ENCODE measurements at regions not wholly inside any gene's neighbourhood (a gene's known extent, or its start where the extent isn't known, plus 50 kb on each side); places are given as distances from the start of the nearest gene placed in this dataset.
"Not testable (repeated sequence)": the region's sequence is repeated elsewhere in the genome, so short reads cannot be mapped to it uniquely, and the experiment has no call there.

DNA sequence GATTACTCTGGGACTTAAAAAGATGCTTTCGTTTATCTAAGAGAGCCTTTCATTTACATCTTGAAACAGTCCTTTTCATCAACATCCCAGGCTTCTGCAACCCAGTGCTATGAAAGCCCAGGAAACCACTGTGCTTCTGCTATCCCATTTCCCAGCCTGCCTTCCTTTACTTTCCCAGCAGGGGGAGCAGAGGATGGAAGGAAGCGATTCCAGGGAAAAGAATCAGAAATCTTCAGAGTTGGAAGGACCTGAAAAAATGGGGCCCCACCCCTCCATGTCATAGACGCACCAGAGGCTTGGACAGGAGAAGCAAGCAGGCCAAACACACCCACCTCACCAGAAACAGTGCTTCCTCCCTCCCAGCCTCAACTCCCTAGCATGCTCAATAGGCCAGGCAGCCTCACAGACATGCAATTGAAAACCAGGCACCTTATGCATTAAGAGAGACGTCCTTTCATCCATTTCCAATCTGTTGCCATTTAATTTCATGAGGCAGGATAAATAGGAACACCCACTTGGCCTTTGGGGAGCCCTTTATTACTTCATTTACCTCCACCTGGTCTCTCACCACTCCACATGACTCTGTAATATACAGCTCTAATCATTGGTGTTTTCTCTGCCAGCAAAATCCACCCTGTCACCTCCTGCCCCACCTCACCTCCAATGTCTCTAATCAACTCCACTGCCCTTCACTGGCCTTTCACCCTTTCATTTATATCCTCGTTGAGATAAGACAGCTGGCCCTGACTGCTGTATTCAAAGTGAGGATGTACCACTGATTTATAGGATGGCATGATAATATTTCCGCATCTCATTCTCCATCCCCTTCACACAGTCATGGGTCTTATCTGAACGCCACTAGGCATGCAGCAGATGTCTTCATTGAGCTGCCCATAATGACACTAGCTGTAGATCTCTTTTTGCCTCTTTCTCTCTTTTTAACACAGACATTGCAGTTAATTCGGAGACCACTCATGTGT, 583.9 kb downstream of the NTRK3 start:
- DNase-seq = no peak

DNA sequence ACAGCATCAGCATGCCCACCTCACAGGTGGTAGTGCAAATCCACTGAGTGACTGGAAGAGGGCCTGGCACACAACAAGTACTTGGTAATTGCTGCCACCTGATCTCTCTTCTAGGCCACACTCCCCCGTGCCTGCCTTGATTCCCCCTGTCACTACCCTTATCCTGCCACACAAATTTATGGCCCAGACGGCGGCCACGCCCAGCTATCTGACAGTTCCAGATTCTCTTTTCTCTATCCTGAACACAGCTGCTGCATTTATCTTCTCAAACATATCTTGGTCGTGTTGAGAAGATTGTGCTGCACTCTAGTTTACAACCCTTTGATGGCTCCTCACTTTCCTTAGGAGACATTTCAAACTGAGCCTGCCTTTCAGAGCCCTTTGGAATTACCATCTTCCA, 585.2 kb downstream of the NTRK3 start:
- DNase-seq = no peak

DNA sequence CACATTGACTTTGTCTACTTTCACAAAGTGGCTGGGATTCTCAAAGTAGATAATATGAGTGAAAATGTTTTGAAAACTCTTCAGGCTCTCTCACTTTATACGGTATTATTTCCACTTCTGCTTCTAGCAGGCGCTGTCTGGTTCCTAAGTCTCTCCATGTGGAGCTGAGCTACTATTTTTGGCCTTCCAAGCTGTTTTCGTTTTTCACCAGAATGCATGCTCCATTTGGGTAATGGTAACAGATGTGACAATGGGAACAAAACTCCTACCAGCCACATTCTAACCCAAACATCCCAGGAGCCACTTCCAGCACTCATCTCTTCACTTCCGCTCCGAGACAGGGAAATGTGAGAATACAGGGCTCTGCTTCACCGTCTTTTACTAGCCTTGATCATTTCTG, 586.7 kb downstream of the NTRK3 start:
- no peak for DNase-seq

DNA sequence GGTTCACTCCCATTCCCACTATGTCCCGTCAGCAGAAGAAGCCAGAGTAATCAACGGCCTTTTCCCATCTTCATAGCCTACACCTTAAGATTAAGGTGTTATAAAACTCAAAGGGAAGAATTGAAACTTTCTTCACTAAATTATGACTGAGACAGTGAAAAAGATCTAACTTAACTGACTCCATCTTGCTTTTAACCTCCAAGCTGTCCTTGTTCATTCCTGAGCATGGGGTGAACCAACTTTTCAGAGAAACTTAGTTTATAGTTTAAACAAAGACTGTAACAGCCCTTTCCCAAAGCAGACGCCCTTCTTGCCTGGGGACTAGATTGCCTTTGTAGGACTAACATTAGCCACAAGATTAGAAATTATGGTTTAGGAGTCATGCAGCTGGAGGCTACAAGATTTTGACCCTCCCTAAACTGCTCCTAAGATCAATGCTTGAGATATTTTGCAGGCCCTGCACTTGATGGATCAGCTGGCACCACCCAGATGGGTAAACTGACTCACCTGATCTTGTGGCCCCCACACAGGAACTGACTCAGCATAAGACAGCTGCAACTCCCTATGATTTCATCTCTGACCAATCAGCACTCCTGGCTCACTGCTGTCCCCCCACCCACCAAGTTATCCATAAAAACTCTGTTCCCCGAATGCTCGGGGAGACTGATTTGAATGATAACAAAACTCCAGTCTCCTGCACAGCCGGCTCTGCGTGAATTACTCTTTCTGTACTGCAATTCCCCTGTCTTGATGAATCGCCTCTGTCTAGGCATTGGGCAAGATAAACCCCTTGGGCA, 587.6 kb downstream of the NTRK3 start:
- DNase-seq = not testable (repeated sequence)

DNA sequence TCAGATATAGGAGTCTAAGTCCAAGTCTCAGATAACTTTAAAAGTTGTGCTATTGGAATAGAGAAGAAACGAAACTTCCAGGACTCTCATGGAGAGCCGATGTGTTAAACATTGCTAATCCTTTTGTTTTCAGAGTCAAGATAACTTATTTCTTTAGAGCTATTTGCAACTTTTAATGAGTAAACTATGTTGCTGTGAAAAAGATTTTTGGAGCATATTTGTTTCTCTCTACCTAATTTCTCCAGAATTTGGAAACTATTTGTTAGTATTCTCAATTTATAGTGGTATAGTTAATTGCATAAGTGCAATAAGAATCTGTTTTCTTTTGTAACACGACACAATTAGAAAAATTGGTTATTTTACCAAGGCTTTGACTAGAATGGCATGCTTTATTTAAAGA, 588.9 kb downstream of the NTRK3 start:
- DNase-seq = no peak

DNA sequence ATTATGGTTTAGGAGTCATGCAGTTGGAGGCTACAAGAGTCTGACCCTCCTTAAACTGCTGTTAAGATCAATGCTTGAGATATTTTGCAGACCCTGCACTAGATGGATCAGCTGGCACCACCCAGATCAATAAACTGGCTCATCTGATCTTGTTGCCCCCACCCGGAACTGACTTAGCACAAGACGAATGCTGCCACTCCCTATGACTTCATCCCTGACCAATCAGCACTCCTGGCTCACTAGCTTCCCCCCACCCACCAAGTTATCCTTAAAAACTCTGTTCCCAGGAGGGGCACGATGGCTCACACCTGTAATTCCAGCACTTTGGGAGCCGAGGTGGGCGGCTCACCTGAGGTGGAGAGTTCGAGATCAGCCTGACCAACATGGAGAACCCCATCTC, 594.0 kb downstream of the NTRK3 start:
- no peak for DNase-seq

DNA sequence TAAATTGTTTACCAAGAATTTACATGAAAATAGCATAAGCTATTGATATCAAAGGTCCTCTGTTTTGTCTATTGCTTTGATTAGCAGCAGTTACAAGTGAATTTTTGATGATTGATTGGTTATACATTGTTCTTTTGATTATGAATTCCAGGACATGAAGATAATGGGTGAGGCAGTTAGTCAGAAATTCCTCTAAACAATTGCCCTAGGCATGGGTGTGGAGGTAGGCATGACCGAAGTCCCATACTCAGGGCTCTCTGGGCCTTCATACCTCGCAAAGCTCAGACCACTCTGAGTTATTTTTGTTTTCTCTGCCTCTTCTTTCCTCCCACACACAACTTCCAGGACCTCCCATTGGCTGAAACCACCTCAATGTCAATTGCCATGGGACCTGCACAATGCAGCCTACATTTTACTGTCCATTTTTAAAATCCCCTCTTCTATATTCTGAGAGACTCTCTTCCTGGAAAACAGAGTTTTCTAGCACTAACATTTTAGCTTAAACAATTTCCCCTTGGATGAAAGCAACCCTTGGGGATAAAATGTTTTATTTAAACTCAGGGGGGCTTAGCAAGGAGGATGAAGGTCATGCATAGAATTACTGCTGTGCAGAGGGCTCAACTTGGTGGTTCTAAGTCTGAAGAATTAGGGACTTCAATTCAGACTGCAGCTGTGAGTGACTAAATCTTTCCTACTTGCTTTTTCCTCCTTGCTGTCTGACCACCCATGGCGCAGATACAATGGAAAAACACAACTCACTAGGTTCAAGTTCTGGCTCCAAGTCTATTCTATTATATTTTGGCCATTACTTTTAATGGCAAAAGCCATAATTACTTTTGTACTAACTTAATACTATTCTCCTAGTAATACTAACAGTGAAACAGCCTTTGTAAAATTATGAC, 594.8 kb downstream of the NTRK3 start:
- DNase-seq = no peak

DNA sequence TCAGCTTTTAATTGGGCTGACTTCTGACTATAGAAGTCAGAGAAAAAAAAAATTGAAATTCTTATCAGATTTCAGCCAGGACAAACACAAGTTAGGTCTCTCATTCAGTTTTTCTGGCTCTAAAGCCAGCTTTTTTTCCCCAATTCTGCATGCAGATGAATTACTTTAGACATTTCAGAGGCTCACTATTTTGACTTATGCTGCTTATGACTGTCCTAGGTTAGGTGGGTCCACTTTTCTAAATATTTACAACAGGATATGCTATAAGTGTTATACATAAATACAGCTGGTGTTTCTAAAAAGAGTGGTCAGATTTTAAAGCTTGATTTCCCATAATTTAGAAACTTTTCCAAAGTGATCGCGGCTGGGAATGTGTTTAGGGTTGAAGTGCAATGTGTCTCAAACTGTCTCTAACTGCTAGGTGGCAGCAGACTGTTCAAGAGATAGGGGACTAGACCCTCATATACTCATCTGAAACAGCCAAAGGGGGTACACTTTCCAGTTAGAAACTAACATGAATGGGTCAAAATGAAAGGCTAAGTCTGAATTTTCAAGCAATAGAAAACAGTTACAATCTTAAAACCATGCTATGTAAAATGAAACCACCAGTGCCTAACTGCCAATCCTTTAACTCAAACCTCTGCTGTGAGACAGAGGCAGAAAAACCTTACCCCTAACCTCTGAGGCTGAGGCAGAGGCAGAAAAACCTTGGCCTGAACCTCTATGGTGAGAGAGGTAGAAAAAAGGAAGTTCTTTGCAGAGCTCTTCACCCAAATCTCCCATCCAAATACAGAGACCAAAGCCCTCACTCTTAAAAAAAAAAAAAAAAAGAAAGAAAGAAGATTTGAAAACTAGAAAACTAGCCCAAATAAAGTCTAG, 596.0 kb downstream of the NTRK3 start:
- no peak for DNase-seq

DNA sequence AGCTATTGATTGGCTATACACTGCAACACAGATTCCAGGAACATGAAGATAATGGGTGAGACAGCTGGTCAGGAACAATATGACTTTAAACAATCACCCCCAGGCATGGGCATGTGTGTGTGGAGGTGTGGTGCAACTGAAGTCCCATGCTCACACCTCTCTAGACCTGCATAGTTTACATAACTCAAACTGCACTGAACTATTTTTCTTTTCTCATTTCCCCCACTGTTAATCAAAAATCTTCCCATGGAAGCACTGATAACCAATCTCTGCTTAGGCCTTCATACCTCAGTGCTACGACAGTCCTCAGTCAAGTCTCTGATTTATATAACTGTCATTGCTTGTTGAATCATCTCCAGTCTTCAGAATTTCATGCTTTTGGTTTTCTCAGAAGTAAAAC, 600.2 kb downstream of the NTRK3 start:
- DNase-seq = no peak

DNA sequence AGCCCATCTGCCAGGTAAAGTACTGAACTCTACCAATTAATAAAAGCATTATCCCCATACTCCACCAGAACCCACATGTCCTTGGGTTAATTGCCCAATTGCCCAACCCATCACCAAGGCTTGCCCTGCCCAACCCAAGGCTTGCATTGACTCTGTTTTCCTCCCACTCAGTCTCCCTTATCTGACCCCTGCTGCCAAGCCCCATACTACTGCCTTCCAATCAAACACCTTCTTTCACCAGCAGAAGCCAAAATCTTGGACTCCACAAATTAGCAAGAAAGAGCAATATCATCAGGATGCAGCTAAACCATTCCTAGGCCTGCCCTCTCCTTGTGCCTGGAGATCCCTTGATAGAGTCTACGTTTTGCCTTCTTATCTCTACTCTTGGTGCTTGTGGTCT, 602.9 kb downstream of the NTRK3 start:
- DNase-seq = no peak

DNA sequence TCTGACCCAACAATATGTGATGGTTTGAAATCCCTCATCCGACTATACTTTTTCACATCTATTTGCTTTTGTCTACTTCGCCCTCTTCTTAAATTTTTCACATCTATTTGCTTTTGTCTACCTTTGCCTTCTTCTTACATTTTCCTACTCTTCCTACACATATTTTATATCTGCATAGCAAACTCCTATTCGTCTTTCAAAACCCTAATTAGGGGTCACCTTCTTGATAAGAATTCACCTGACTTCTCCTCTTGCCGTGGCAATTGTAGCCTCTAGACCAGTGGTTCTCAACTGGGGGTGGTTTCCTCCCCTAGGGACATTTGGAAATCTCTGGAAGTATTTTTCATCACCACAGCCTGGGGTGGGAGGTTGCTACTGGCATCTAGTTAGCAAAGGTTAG, 607.4 kb downstream of the NTRK3 start:
- no peak for DNase-seq

DNA sequence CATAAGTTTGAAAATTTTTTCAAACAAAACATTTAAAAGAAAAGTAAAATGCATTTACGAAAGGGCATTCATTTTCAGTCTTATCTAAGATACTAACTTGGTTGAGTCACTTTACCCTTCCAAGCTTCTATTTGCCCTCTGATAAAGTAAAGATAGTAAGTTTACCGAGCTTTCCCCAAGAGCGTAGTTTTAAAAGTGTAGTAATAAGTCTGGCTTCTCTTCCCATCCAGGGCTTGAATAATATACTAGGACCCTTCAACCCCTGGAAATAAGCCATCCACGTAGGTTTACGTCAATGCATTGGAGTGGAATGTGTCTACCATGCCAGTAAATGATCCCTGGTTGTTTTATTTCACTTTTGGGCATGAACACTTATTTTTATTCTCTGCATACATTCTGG, 608.3 kb downstream of the NTRK3 start:
- DNase-seq = no peak

DNA sequence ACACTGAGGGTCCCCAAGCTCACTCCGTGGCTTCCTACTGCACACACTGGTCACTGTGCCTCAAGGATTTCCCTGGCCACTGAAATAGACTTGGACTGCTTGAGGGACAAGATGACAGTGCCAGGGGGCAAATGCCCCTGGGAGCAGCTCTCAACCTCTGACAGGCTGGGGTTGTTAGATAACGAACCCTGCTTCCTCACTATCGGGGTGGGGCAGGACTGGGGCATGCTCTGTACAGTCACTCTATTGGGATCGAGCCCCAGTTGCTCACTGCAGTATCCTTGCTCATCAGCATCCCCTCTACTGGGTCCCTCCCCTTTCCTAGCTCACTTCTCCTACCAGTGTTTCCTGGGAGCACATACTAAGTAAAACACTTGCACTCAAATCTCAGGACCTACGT, 610.8 kb downstream of the NTRK3 start:
- no peak for DNase-seq

DNA sequence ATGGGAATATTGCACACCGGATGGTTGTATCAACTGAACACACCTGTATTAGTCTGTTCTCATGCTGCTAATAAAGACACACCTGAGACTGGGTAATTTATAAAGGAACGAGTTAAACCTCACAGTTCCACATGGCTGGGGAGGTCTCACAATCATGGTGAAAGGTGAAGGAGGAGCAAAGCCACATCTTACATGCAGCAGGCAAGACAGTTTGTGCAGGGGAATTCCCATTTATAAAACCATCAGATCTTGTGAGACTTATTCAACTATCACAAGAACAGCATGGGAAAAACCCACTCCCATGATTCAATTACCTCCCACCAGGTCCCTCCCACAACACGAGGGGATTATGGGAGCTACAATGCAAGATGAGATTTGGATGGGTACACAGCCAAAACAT, 613.5 kb downstream of the NTRK3 start:
- peak; percentile 7 for DNase-seq

DNA sequence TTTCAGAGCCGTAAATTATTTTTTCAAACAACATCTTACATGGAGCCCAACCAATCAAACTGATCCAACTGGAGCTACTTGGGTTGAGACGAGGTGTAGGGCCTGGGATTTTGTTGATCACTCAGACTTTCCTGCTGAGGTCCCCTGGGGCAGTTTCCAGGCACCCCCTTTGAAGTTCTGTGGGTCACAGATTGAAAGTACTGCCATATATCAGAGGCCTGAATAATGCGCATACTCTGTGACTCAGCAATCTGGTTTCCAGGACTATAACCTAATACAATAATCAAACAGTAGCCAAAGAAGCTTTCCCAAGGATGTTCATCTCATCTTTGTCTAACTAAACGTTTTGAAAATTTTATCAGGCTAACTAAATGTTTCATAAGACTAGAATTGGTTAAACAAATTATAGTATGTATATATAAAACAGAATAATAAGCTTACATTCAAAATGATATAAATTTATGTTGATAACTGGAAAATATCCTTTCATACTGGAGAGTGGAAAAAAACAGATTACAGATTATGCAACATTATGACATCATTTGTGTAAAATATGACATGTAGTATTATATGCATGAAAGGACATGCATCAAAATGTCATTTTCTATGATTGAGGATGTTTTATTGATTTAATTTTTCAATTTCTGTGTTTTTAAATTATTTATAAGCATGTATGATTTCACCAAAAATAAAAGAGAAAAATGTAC, 617.1 kb downstream of the NTRK3 start:
- no peak for DNase-seq

DNA sequence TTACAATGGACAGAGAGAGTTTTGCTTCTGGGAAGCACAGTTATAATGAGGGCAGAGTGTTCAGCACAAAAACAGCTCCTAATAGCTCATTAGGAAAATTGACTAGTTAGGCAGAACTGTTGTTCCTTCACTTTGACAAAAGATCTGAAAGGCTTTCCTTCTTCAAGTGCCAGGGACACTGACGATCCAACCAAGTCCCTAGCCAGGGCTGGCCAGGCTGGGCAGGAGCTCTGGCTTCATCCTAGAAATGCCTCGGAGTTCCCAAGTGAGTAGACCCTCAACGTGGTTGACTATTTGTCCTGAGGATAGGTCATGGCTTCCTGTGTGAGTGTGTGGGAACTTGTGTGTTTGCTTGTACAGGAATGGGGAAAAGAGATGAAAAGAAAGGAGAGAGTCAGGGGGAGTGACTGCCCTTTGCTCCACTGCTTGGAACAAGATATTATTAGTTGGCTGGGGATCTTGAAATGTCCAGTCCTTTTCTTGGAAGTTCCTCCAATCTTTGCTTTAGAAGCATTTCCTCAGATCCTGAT, 617.9 kb downstream of the NTRK3 start:
- DNase-seq = no peak

DNA sequence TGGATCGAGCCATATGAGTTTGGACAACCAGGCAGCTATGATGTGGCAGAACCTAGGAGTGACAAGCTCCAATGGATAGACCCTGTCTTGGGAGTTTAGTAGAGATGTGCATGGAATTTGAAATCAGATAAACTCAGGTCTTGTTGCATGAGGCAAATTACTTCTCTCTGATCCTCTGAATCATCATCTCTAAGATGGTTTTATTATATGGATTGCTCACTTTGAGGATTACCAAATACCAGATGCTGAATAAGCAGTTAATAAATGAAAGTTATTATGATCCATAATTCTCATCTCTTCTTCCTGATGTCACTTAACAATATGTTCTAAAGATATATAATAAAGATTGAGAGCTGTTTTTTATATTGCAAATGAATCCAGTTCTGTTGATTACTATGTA, 622.2 kb downstream of the NTRK3 start:
- no peak for DNase-seq

DNA sequence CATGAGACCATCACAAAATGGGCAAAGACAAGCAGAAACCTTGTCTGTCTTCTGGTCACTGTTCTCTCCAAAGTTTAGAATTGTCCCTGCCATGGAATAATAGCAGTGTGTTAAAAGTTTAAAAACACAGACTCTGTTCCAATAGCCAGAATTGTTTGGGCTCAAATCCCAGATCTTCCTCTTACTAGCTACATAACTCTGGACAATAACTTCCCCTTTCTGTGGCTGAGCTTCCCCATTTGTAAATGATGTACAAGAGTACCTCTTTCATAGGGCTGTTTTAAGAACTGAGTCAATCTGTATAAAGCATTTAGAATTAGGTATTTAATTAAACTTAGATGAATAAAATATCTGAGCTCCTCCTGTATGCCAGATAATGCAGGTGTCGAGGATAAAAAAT, 623.0 kb downstream of the NTRK3 start:
- DNase-seq = no peak

DNA sequence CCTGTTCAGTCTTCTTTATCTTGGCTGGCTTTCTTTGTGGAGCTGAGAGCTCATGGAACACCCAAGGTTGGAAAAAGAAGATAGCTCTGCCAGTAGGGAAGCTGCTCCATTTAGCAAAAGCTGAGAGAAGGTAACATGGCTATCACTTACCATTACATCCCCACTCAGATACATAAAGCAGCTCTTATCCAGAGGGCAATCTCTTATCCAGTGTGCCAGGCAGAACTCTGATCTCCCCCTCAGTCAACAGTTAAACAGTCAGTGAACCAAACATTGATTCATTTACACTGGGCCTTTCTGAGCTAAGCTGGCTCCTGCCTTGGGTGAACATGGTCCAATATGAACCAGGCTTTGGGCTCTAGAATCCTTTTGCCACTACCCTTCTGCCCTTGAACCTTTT, 624.2 kb downstream of the NTRK3 start:
- DNase-seq = no peak

DNA sequence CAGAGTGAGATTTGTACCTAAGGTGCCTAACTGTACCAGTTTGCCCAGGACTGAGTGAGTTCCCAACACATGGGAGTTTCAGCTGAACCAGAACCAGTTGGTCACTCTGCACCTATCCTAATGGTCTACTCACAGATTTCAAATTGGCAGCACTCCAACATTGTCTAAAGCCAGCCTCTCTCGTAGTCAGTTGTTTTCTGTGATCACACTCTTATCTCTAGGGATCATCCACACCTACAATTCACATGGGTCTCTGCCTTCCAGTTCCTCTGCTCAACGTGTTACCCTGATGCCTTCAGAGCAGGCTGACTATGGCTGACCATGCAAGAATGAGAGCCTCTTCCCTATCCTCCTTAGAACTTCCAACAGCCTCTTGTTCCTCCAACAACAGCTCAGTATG, 624.8 kb downstream of the NTRK3 start:
- DNase-seq = no peak

DNA sequence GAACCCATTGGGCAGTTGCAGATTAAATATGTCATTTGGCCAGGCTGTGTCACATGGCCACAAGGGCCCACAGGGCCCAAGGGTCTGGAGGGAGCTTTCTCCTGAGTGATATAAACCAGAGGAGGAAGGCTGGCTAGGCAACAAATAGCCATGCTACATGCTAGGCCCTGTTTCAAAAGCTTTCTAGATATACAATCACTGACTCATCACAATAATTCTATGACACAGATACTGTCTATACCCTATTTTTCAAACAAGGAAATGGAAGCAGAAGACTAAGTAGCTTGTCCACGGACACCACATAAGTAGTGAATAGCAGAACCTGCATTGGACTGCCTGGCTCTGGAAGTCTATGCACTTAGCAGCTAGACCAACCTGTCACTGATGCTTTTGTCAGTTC, 625.4 kb downstream of the NTRK3 start:
- DNase-seq = no peak

Measured in stimulated activated CD4-positive, alpha-beta T cell treated with anti-CD3 and anti-CD28 coated beads, Interleukin-12 subunit alpha, Interleukin-12 subunit beta, amount 100 ng/mL, for 4 hours (primary cell).